GM19463 (cell line): ENCODE measurements at regions not wholly inside any gene's neighbourhood (a gene's known extent, or its start where the extent isn't known, plus 50 kb on each side); places are given as distances from the start of the nearest gene placed in this dataset.
"Not testable (repeated sequence)": the region's sequence is repeated elsewhere in the genome, so short reads cannot be mapped to it uniquely, and the experiment has no call there.

Experiments used
- ATAC-seq: cut with Tn5 transposase; IDR thresholded peaks from one replicate; pipeline ENCODE4 v1.9.1; 2021; ENCODE audit warnings: mild to moderate bottlenecking, moderate library complexity; ENCODE audit not compliant: unreplicated experiment

GRCh38 chr15:26129852-26130251, 266.7 kb upstream of the ATP10A start:
- ATAC-seq = no peak

GRCh38 chr15:26128611-26129140, 265.5 kb upstream of the ATP10A start:
- no peak for ATAC-seq

- ATAC-seq = no peak
Measured at GRCh38 chr15:26126819-26127387, 263.8 kb upstream of the ATP10A start.

- ATAC-seq = no peak
Measured at GRCh38 chr15:26126070-26126469, 262.9 kb upstream of the ATP10A start.

GRCh38 chr15:26125664-26126063, 262.5 kb upstream of the ATP10A start:
- ATAC-seq = no peak

- no peak for ATAC-seq
Measured at GRCh38 chr15:26119322-26119721, 256.2 kb upstream of the ATP10A start.

GRCh38 chr15:26115229-26115943, 252.3 kb upstream of the ATP10A start:
- no peak for ATAC-seq

GRCh38 chr15:26114128-26114527, 251.0 kb upstream of the ATP10A start:
- ATAC-seq = not testable (repeated sequence)

GRCh38 chr15:26113296-26113695, 250.2 kb upstream of the ATP10A start:
- no peak for ATAC-seq

- ATAC-seq = no peak
Measured at GRCh38 chr15:26109203-26109602, 246.1 kb upstream of the ATP10A start.

GRCh38 chr15:26106556-26106955, 243.4 kb upstream of the ATP10A start:
- no peak for ATAC-seq

- ATAC-seq = no peak
Measured at GRCh38 chr15:26103002-26103404, 239.9 kb upstream of the ATP10A start.

GRCh38 chr15:26102365-26102764, 239.2 kb upstream of the ATP10A start:
- ATAC-seq = no peak

GRCh38 chr15:26101443-26101842, 238.3 kb upstream of the ATP10A start:
- ATAC-seq = no peak

- no peak for ATAC-seq
Measured at GRCh38 chr15:26098801-26099200, 235.7 kb upstream of the ATP10A start.

GRCh38 chr15:26097216-26097615, 234.1 kb upstream of the ATP10A start:
- ATAC-seq = no peak

- ATAC-seq = no peak
Measured at GRCh38 chr15:26096581-26096980, 233.5 kb upstream of the ATP10A start.

- ATAC-seq = no peak
Measured at GRCh38 chr15:26095710-26096330, 232.7 kb upstream of the ATP10A start.

GRCh38 chr15:26091184-26091583, 228.1 kb upstream of the ATP10A start:
- ATAC-seq = no peak

- ATAC-seq = no peak
Measured at GRCh38 chr15:26087881-26088280, 224.8 kb upstream of the ATP10A start.

GRCh38 chr15:26087395-26087794, 224.3 kb upstream of the ATP10A start:
- no peak for ATAC-seq

GRCh38 chr15:26084771-26085170, 221.6 kb upstream of the ATP10A start:
- no peak for ATAC-seq
